Thyroid gland (tissue), 4 donors: ENCODE measurements at regions not wholly inside any gene's neighbourhood (a gene's known extent, or its start where the extent isn't known, plus 50 kb on each side); places are given as distances from the start of the nearest gene placed in this dataset.

ENCODE experiments used
- POLR2A ChIP-seq, 2 donors: fragments of 450-650 bp; IDR thresholded peaks; one replicate each; pipeline ENCODE4 v1.6.1; 2017; ENCODE audit warnings: antibody characterized with exemption in 2 of 2, mild to moderate bottlenecking in 2 of 2, moderate library complexity in 1 of 2
- TF ChIP-seq, protein P1 (sequence below), 6 experiments: fragments of 200-600 bp in 3 of 6; fragments of 450-650 bp in 3 of 6; sonication (generic) in 3 of 6; IDR thresholded peaks; one replicate each; pipeline ENCODE4 v1.5.1; 2016 to 2019; ENCODE audit warnings: antibody characterized with exemption in 6 of 6, mild to moderate bottlenecking in 2 of 6, inconsistent platforms in 1 of 6, moderate library complexity in 1 of 6

DNA sequence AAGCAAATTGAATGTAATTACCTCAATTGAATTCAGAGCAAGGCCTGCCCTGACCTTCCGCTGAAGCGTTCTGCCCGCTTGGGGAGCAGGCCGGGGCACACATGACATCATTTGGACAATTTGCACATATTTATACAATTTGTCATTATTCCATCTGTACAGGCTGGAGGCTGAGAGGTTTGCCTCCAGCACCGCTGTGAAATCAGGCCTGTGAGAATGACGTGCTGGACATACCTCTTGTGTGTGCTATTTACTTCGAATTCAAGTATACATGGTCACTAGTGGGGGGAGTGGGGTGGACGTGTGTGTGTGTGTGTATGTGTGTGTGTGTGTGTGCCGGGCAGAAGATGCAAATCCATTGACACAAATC is 285.6 kb downstream of the SHOX start:
- TF ChIP-seq, protein P1, sequence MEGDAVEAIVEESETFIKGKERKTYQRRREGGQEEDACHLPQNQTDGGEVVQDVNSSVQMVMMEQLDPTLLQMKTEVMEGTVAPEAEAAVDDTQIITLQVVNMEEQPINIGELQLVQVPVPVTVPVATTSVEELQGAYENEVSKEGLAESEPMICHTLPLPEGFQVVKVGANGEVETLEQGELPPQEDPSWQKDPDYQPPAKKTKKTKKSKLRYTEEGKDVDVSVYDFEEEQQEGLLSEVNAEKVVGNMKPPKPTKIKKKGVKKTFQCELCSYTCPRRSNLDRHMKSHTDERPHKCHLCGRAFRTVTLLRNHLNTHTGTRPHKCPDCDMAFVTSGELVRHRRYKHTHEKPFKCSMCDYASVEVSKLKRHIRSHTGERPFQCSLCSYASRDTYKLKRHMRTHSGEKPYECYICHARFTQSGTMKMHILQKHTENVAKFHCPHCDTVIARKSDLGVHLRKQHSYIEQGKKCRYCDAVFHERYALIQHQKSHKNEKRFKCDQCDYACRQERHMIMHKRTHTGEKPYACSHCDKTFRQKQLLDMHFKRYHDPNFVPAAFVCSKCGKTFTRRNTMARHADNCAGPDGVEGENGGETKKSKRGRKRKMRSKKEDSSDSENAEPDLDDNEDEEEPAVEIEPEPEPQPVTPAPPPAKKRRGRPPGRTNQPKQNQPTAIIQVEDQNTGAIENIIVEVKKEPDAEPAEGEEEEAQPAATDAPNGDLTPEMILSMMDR (IDR thresholded peaks at IDR 0.05): no peak
- no peak for TF ChIP-seq POLR2A (IDR thresholded peaks at IDR 0.05)
